ENCODE measurements at regions not wholly inside any gene's neighbourhood (a gene's known extent, or its start where the extent isn't known, plus 50 kb on each side); places are given as distances from the start of the nearest gene placed in this dataset.

DNA sequence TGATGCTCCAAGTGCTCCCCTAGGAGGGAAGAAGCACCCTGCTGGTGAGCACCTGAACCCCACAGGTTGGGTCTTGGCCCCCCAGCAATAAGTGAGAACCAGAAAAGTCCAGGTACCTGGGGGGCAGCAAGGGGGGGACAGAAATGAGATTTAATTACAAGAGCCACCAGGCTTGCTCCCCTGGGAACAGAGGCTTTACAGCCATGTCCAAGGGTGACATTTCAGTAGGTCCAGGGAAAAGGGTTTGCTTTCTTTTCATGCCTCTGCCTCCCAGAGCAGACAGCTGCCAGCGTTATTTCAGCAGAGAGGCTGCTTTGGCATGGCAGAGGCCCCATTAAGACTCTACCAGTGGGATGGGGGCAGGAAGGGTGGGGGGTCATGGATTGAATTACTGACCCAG is 437.7 kb downstream of the BUD13 start:
- H3K9me3 Mint-ChIP-seq (ENCODE audit: unreplicated experiment) = peaks cover 24% of the 10 kb centered on the region
- H3K36me3 Mint-ChIP-seq (ENCODE audit: unreplicated experiment) = no peaks in the 10 kb centered on the region
- H3K27me3 Mint-ChIP-seq (ENCODE audit: unreplicated experiment) = no peaks in the 10 kb centered on the region
- no peak for DNase-seq (ENCODE audit: extremely low spot score, unreplicated experiment)
- no peaks in the 10 kb centered on the region for H3K4me1 Mint-ChIP-seq (ENCODE audit: unreplicated experiment)
- no peak overlapping the region for H3K4me3 Mint-ChIP-seq (ENCODE audit: unreplicated experiment)
- H3K27ac Mint-ChIP-seq (ENCODE audit: unreplicated experiment) = no peak overlapping the region
- TF ChIP-seq CTCF (IDR thresholded peaks at IDR 0.05) = no peak

DNA sequence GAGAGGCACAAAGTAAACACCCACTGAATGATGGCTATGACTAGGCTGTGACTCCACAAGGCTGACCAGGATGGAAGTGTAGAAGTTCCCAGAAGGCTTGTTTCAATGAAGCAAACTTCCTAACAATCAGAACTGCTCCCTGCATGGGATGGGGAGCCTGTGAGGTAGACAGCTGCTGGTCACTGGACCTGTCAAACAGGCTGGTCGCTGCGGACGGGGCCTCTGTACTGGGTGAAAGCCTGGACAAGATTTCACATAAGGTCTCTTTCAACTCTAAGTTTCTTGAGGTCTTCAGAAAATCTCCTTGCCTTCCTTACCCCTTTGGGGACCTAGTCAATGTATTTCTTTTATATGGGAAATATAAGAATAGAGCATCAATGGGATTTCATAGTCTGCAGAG is 438.2 kb downstream of the BUD13 start:
- Mint-ChIP-seq H3K27ac (ENCODE audit: unreplicated experiment) (no peak overlapping the region), H3K36me3 (ENCODE audit: unreplicated experiment) (no peaks in the 10 kb centered on the region), H3K9me3 (ENCODE audit: unreplicated experiment) (peaks cover 24% of the 10 kb centered on the region), H3K4me1 (ENCODE audit: unreplicated experiment) (no peaks in the 10 kb centered on the region), H3K4me3 (ENCODE audit: unreplicated experiment) (no peak overlapping the region), H3K27me3 (ENCODE audit: unreplicated experiment) (no peaks in the 10 kb centered on the region)
- DNase-seq (ENCODE audit: extremely low spot score, unreplicated experiment) = no peak
- TF ChIP-seq CTCF (IDR thresholded peaks at IDR 0.05) = no peak

DNA sequence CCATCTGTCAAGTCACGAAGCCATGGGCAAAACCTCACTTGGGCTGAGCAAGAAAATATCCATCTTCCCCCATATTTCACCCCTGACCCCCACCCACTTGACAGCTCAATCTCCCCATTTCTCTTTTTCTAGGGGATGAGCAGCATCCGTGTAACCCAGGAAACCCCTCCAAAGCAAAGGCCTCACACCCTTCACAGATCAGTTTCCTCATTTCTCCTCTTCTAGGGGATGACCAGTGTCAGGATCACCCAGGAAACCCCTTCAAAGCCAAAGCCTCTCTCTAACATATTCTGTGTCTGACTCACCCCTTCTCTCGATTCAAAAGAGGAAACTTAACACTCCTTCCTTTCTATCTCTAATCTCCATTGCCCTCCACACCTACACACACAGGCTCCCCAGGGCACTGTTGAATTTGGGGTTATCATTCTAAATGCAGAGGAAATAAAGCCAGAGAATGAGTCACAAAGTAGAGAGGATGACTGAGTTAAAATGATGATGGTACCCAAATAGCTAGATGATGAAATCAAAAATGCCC is 439.7 kb downstream of the BUD13 start:
- DNase-seq (ENCODE audit: extremely low spot score, unreplicated experiment) = no peak
- no peaks in the 10 kb centered on the region for H3K4me1 Mint-ChIP-seq (ENCODE audit: unreplicated experiment)
- no peak overlapping the region for H3K4me3 Mint-ChIP-seq (ENCODE audit: unreplicated experiment)
- no peak overlapping the region for H3K27ac Mint-ChIP-seq (ENCODE audit: unreplicated experiment)
- no peaks in the 10 kb centered on the region for H3K36me3 Mint-ChIP-seq (ENCODE audit: unreplicated experiment)
- H3K27me3 Mint-ChIP-seq (ENCODE audit: unreplicated experiment) = no peaks in the 10 kb centered on the region
- H3K9me3 Mint-ChIP-seq (ENCODE audit: unreplicated experiment) = peaks cover 27% of the 10 kb centered on the region
- no peak for TF ChIP-seq CTCF (IDR thresholded peaks at IDR 0.05)

DNA sequence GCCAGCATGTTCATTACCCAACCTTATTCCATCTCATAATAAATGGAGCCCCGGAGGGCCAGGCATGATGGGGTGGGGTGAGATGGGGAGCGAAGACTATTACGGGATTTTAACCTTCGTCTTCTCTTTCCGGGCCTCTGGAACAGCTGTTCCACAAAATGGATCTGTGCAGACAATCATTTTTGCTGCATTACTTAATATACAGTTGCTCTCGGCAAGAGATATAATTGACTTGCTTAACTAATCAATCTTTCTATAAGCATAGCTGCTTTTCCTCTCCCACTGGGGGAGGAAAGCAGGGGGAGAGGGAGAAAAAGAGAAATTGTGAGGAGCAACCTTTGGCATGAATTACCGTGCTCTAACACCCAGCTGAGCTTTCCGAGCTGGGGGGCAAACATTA is 440.4 kb downstream of the BUD13 start:
- H3K27me3 Mint-ChIP-seq (ENCODE audit: unreplicated experiment) = no peaks in the 10 kb centered on the region
- H3K36me3 Mint-ChIP-seq (ENCODE audit: unreplicated experiment) = no peaks in the 10 kb centered on the region
- peaks cover 20% of the 10 kb centered on the region for H3K9me3 Mint-ChIP-seq (ENCODE audit: unreplicated experiment)
- H3K4me1 Mint-ChIP-seq (ENCODE audit: unreplicated experiment) = no peaks in the 10 kb centered on the region
- DNase-seq (ENCODE audit: extremely low spot score, unreplicated experiment) = no peak
- no peak for TF ChIP-seq CTCF (IDR thresholded peaks at IDR 0.05)
- no peak overlapping the region for H3K4me3 Mint-ChIP-seq (ENCODE audit: unreplicated experiment)
- no peak overlapping the region for H3K27ac Mint-ChIP-seq (ENCODE audit: unreplicated experiment)

GRCh38 chr11:116331381-116331780 is 441.4 kb downstream of the BUD13 start:
- Mint-ChIP-seq H3K27me3 (ENCODE audit: unreplicated experiment) (no peaks in the 10 kb centered on the region), H3K4me1 (ENCODE audit: unreplicated experiment) (no peaks in the 10 kb centered on the region), H3K36me3 (ENCODE audit: unreplicated experiment) (no peaks in the 10 kb centered on the region), H3K4me3 (ENCODE audit: unreplicated experiment) (no peak overlapping the region), H3K27ac (ENCODE audit: unreplicated experiment) (no peak overlapping the region), H3K9me3 (ENCODE audit: unreplicated experiment) (peaks cover 13% of the 10 kb centered on the region)
- no peak for DNase-seq (ENCODE audit: extremely low spot score, unreplicated experiment)
- no peak for TF ChIP-seq CTCF (IDR thresholded peaks at IDR 0.05)
